ENCODE measurements at regions not wholly inside any gene's neighbourhood (a gene's known extent, or its start where the extent isn't known, plus 50 kb on each side); places are given as distances from the start of the nearest gene placed in this dataset.
"Not testable (repeated sequence)": the region's sequence is repeated elsewhere in the genome, so short reads cannot be mapped to it uniquely, and the experiment has no call there.

DNA sequence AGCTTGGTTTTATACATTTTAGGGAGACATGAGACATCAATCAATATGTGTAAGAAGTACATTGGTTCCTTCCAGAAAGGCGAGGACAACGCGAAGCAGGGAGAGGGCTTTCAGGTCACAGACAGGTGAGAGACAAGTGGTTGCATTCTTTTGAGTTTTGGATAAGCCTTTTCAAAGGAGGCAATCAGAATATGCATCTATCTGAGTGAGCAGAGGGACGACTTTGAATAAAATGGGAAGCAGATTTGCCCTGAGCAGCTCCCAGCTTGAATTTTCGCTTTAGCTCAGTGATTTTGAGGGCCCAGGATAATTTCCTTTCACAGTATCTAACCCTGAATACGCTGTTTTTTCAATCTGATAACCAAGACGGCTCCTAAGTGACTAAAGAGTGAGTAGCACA lies 82.5 kb upstream of the MYO3A start:
- DNase-seq (ENCODE audit: insufficient read length, low spot score) = no peak
- no peak for FAIRE-seq

DNA sequence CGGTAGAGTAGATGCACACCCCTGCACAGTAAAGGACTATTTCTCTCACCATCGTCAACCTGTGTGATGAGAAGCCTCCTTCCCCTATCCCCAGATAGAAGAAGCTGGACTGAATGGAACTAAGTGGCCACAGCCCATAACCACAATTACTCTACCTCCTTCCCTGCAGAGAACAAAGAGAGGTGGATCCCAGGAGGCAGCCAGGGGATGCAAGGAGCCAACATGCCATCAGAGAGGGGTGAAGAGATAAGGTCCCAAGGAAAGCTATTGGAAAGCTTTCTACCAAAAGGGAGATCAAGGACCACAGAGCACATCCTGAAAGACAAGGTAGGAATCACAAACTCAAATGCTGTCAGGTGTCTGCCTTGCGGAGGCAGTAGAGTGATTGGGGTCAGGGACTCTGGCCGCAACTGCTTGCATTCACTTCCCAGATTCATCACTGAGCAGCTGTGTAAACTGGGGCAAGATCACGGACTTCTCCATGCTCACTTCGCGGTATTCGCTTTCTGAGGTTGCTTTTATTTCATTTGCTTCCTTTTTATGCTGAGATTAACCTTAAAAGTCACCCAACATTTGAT lies 81.6 kb upstream of the MYO3A start:
- FAIRE-seq = no peak
- DNase-seq (ENCODE audit: insufficient read length, low spot score) = no peak

DNA sequence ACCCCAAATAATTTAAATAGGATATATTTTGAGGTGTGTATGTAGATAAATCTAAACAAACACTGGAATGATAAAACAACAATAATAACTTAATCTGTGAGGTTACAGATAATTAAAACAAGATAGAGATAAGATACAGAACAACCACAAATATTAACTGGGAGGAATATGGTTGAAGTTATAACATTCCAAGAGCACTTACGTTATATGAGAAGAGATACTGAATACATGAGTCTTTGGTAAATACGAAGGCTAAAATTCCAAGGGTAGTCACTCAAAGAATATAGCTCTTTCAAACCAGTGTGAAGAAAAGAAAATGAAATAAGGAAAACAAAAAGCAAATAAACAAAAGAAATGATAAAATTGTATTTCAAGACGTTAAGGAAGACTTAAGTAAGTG lies 76.0 kb upstream of the MYO3A start:
- no peak for DNase-seq (ENCODE audit: insufficient read length, low spot score)
- FAIRE-seq = no peak

DNA sequence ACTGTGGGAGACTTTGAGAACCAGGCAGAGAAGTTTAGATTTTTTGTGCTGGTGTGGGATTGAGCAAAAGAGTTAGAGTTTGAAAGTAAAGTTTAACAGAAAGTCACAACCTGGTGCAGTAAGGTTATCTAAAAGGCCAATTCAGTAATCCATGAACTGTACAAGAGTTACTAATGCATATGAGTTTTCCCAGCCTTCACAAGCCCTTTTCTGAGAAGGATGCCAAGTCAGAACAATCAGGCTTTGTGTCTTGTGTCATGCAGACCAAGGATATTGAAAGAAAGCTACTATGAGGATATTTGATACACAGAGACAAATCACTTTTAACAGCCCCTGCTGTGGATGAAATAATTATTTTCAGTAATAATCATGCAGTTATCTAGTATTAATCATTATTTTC lies 68.8 kb upstream of the MYO3A start:
- DNase-seq (ENCODE audit: insufficient read length, low spot score) (no peak), FAIRE-seq (no peak)

DNA sequence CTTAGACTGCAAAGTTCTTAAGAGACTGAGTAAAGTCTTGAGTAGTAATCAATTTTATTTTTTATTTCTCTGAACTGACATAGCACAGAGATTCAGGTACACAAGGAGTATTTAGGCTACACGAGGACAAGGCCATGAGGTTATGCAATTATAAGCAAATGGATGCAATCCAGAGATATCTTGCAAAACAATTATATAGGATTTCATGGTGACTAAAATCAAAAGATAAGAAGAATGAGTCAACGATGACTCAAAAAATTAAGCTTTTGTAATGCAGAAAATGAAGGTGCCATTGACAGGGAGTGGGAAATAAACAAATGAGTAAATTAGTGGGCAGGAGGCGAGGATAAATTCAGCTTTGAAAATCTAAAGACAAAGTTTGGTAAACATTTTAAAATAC lies 66.7 kb upstream of the MYO3A start:
- DNase-seq (ENCODE audit: insufficient read length, low spot score) (no peak), FAIRE-seq (no peak)

DNA sequence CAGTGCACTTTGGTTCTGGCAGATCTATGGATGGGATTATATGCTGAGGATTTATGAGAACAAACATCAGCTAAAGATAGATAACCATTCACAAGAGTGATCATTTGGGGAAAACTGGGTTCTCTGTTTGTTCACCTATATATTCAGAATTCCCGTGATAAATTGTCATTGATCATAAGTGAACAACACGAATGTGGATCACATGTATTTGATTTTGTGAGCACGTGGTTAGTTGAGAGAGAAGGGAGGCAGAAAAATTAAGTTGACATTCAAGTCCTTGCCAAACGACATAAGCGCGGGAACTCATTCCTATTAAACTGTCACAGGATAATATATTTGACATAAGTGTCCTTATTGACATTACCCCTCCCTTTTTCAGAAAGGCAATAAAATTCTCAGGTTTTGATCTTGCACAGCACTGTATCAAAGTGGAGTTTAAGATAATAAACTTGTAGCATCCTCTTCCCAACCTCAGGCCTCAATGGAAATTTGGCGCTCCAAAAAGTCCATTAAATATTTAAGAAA lies 64.9 kb upstream of the MYO3A start:
- DNase-seq (ENCODE audit: insufficient read length, low spot score) = no peak
- no peak for FAIRE-seq

DNA sequence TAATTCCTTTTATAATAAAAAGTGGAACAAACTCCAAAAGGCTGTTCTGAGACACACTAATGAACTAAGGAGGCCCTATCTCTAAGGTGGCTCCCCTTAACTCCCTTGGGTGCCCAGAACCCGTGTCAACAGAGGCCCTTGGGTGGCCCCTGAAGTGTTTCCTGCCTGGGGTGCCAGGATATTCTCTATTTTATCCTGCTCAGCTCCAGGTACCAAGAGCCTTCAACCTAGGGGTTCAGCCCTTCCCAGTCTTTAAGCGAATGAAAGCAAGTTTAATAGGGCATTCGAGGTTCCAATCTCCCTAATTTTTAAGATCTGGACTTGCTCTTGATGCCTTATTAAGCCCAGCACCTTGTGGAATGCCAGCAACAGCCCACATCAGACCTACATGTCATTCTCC lies 64.4 kb upstream of the MYO3A start:
- FAIRE-seq (no peak), DNase-seq (ENCODE audit: insufficient read length, low spot score) (no peak)

DNA sequence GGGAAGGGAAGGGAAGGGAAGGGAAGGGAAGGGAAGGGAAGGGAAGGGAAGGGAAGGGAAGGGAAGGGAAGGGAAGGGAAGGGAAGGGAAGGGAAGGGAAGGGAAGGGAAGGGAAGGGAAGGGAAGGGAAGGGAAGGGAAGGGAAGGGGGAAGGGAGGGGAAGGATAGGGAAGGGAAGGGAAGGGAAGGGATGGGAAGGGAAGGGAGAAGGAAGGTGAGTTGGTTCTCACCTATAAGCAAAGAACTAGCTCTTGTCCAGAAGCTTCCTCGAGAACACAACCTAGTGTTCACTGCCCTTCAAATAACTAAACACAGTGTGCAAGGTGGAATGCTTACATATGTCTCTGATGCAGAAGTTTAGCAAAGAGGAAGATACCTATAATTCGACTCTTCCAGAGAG lies 59.6 kb upstream of the MYO3A start:
- not testable (repeated sequence) for DNase-seq (ENCODE audit: insufficient read length, low spot score); FAIRE-seq

DNA sequence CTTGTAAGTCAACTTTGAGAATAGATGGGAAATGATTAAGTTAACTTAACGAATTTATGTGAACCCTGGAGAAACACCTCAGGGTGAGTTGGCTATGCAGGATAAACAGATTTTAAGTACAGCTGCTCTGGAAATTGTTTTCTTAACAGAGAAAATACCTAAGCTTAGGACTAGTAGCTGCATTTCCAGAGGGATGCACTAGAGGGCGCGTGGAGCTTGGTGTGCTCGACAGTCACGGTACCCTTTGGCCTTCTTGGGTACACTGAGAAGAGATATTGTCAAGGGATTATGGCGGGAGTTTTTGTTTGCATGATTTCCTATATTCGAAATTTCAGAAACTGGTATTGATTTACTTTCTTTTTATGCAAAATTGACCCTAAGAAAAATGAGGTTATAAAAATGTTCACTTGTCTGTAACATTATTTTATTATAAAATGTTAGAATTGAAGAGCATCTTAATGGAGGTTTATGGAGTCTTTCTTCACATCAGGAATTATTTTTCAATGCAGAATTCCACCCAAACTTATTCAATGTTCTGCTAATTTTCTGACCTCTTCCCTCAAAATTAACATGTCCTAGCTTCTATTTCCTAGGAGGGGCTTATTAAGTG lies 58.4 kb upstream of the MYO3A start:
- peak; percentile 95 for FAIRE-seq
- peak; percentile 40 for DNase-seq (ENCODE audit: insufficient read length, low spot score)

DNA sequence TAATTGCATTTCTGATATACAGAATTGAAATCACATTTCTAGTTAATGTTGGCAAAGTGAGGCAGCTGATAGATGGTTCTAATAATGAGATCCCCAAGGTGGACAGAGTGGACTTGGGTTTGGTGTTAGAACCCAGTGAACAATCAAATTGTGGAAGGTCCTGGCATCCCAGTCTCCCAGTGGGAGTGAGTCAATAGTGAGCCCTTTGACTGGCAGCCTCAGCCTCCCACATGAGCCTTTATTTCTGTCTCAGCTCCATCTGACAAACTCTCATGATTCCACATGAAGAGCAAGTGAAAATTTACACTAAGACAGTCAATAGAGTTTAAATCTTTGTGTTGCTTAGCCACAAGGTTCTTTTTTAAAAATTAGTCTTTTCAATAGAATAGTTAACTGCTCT lies 56.7 kb upstream of the MYO3A start:
- FAIRE-seq (no peak), DNase-seq (ENCODE audit: insufficient read length, low spot score) (no peak)

All from GM19239 (cell line).